K562 (cell line): ENCODE measurements at regions not wholly inside any gene's neighbourhood (a gene's known extent, or its start where the extent isn't known, plus 50 kb on each side); places are given as distances from the start of the nearest gene placed in this dataset.

Experiments
- ADNP ChIP-seq: fragments of 200-800 bp; sonication (Bioruptor generic); IDR thresholded peaks from 2 replicates; pipeline ENCODE4 v1.6.1; 2016; ENCODE audit warnings: missing genetic modification characterization, missing compliant biosample characterization
- CBX2 ChIP-seq: fragments of 200-600 bp; sonication (generic); IDR thresholded peaks from one replicate; pipeline ENCODE4 v1.6.1; 2012; ENCODE audit warnings: mild to moderate bottlenecking, low read length, inconsistent platforms; ENCODE audit not compliant: insufficient read depth, poor library complexity, severe bottlenecking
- E2F3 ChIP-seq: fragments of 250-450 bp; sonication (Bioruptor Pico); IDR thresholded peaks from 2 replicates; pipeline ENCODE4 v1.4.0; 2020; ENCODE audit warnings: mild to moderate bottlenecking
- KAT7 ChIP-seq: sonication (generic); formaldehyde crosslinking; IDR thresholded peaks from 2 replicates; pipeline ENCODE4 v1.8.0; 2022; ENCODE audit warnings: missing genetic modification reagents, mild to moderate bottlenecking, borderline replicate concordance
- RBM14 ChIP-seq: fragments of 200-400 bp; formaldehyde crosslinking; IDR thresholded peaks from 2 replicates; pipeline ENCODE4 v1.6.1; 2018; ENCODE audit warnings: low read depth, mild to moderate bottlenecking, low read length, moderate library complexity, borderline replicate concordance; ENCODE audit not compliant: insufficient read depth
- REST ChIP-seq, 2 experiments: fragments of 450-650 bp; formaldehyde crosslinking in 1 of 2; IDR thresholded peaks; 2 replicates each; pipeline versions ENCODE4 v1.4.0 to v1.6.1; 2014 to 2020; ENCODE audit warnings: mild to moderate bottlenecking in 2 of 2, borderline replicate concordance in 1 of 2, low read depth in 1 of 2
- ZNF232 ChIP-seq: sonication (generic); formaldehyde crosslinking; IDR thresholded peaks from 2 replicates; pipeline ENCODE4 v1.8.0; 2022; ENCODE audit warnings: mild to moderate bottlenecking, missing genetic modification reagents
- ZNF354B ChIP-seq: fragments of 250-450 bp; sonication (Bioruptor Pico); IDR thresholded peaks from 2 replicates; pipeline ENCODE4 v1.4.0; 2020
- TF ChIP-seq, protein P1 (sequence below): fragments of 450-650 bp; conservative IDR thresholded peaks from 2 replicates; pipeline ENCODE4 v1.6.1; 2016; ENCODE audit warnings: missing genetic modification characterization, low read depth, mild to moderate bottlenecking, control low read depth, missing compliant biosample characterization
- TF ChIP-seq, protein P2 (sequence below): sonication (generic); formaldehyde crosslinking; IDR thresholded peaks from 2 replicates; pipeline ENCODE4 v1.5.0; 2020; ENCODE audit warnings: missing genetic modification reagents
- TF ChIP-seq, protein P3 (sequence below): sonication (generic); formaldehyde crosslinking; IDR thresholded peaks from 2 replicates; pipeline ENCODE4 v1.8.1; 2023; ENCODE audit warnings: mild to moderate bottlenecking, missing genetic modification reagents
- TF ChIP-seq, protein P4 (sequence below): fragments of 450-650 bp; IDR thresholded peaks from 2 replicates; pipeline ENCODE4 v1.6.1; 2016; ENCODE audit warnings: low read depth, mild to moderate bottlenecking, moderate library complexity

GRCh38 chr15:96042734-96043224, 287.7 kb upstream of the NR2F2 start (continued):
- TF ChIP-seq REST (IDR thresholded peaks at IDR 0.05; ENCODE audit: borderline replicate concordance) = peak; percentile 62
- TF ChIP-seq REST (CRISPR knock-in tag; IDR thresholded peaks at IDR 0.05; ENCODE audit: low read depth) = no peak
- TF ChIP-seq E2F3 (CRISPR knock-in tag) = no peak
- no peak for TF ChIP-seq ZNF232 (CRISPR knock-in tag)
- no peak for TF ChIP-seq CBX2
- no peak for TF ChIP-seq ADNP (tag)
- TF ChIP-seq, protein P1, sequence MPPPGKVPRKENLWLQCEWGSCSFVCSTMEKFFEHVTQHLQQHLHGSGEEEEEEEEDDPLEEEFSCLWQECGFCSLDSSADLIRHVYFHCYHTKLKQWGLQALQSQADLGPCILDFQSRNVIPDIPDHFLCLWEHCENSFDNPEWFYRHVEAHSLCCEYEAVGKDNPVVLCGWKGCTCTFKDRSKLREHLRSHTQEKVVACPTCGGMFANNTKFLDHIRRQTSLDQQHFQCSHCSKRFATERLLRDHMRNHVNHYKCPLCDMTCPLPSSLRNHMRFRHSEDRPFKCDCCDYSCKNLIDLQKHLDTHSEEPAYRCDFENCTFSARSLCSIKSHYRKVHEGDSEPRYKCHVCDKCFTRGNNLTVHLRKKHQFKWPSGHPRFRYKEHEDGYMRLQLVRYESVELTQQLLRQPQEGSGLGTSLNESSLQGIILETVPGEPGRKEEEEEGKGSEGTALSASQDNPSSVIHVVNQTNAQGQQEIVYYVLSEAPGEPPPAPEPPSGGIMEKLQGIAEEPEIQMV (tag) = no peak
- TF ChIP-seq, protein P2, sequence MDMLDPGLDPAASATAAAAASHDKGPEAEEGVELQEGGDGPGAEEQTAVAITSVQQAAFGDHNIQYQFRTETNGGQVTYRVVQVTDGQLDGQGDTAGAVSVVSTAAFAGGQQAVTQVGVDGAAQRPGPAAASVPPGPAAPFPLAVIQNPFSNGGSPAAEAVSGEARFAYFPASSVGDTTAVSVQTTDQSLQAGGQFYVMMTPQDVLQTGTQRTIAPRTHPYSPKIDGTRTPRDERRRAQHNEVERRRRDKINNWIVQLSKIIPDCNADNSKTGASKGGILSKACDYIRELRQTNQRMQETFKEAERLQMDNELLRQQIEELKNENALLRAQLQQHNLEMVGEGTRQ (CRISPR knock-in tag) = no peak
- no peak for TF ChIP-seq KAT7 (CRISPR knock-in tag)
- TF ChIP-seq, protein P3, sequence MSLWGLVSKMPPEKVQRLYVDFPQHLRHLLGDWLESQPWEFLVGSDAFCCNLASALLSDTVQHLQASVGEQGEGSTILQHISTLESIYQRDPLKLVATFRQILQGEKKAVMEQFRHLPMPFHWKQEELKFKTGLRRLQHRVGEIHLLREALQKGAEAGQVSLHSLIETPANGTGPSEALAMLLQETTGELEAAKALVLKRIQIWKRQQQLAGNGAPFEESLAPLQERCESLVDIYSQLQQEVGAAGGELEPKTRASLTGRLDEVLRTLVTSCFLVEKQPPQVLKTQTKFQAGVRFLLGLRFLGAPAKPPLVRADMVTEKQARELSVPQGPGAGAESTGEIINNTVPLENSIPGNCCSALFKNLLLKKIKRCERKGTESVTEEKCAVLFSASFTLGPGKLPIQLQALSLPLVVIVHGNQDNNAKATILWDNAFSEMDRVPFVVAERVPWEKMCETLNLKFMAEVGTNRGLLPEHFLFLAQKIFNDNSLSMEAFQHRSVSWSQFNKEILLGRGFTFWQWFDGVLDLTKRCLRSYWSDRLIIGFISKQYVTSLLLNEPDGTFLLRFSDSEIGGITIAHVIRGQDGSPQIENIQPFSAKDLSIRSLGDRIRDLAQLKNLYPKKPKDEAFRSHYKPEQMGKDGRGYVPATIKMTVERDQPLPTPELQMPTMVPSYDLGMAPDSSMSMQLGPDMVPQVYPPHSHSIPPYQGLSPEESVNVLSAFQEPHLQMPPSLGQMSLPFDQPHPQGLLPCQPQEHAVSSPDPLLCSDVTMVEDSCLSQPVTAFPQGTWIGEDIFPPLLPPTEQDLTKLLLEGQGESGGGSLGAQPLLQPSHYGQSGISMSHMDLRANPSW (CRISPR knock-in tag) = no peak
- TF ChIP-seq, protein P4, sequence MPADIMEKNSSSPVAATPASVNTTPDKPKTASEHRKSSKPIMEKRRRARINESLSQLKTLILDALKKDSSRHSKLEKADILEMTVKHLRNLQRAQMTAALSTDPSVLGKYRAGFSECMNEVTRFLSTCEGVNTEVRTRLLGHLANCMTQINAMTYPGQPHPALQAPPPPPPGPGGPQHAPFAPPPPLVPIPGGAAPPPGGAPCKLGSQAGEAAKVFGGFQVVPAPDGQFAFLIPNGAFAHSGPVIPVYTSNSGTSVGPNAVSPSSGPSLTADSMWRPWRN = no peak
- TF ChIP-seq RBM14 = no peak
- TF ChIP-seq ZNF354B = no peak
